B cell (primary cell): ENCODE measurements at regions not wholly inside any gene's neighbourhood (a gene's known extent, or its start where the extent isn't known, plus 50 kb on each side); places are given as distances from the start of the nearest gene placed in this dataset.

ENCODE experiments used
- ATAC-seq: fragments of 200-7000 bp; cut with Tn5 transposase; one replicate; pipeline ENCODE4 v1.10.0; 2021; ENCODE audit warnings: low read depth, mild to moderate bottlenecking, moderate number of reproducible peaks, moderate library complexity
- CTCF ChIA-PET: fragments of 350-600 bp; sonication (Branson Sonifier 250); formaldehyde crosslinking; loops from one replicate; lab custom pipeline; 2021; ENCODE audit warnings: antibody characterized with exemption, inconsistent platforms; lab: Charles Lee
- POLR2A ChIA-PET: fragments of 350-600 bp; sonication (Branson Sonifier 250); formaldehyde crosslinking; loops from one replicate; lab custom pipeline; 2021; ENCODE audit warnings: antibody characterized with exemption; lab: Charles Lee
- DNase-seq: peaks from one replicate; pipeline ENCODE4 v3.0.0; 2013
- H2AFZ ChIP-seq: 2 replicates; pipeline ENCODE4 v1.6.1; 2012; ENCODE audit warnings: mild to moderate bottlenecking, low read depth, low read length; ENCODE audit not compliant: insufficient read depth, poor library complexity, severe bottlenecking
- H3K27ac ChIP-seq, 2 donors: 1 replicate in 1 of 2; 2 replicates in 1 of 2; pipeline ENCODE4 v1.5.1; 2012 to 2013; ENCODE audit warnings: low read length in 2 of 2, mild to moderate bottlenecking in 2 of 2, moderate library complexity in 1 of 2
- H3K27me3 ChIP-seq, 4 experiments: fragments of 200-600 bp in 1 of 4; sonication (generic) in 1 of 4; replicated peaks in 1 of 4; 1 replicate in 2 of 4; 2 replicates in 2 of 4; pipeline versions ENCODE4 v1.6.1 to v1.7.0; 2013 to 2016; ENCODE audit warnings: low read length in 3 of 4, mild to moderate bottlenecking in 2 of 4, mixed read lengths in 1 of 4, moderate library complexity in 1 of 4; ENCODE audit not compliant: insufficient read depth in 4 of 4, control insufficient read depth in 3 of 4; ENCODE audit errors: control extremely low read depth in 1 of 4
- H3K36me3 ChIP-seq, 2 experiments: replicated peaks in 1 of 2; 1 replicate in 1 of 2; 2 replicates in 1 of 2; pipeline versions ENCODE4 v1.6.1 to v1.7.1; 2013; ENCODE audit warnings: low read length in 1 of 2; ENCODE audit not compliant: insufficient read depth in 2 of 2, control insufficient read depth in 1 of 2; ENCODE audit errors: control extremely low read depth in 1 of 2, extremely low read depth in 1 of 2
- H3K4me1 ChIP-seq, 2 donors: fragments of 200-600 bp in 1 of 2; sonication (generic) in 1 of 2; 1 replicate in 1 of 2; 2 replicates in 1 of 2; pipeline versions ENCODE4 v1.5.1 to v1.6.1; 2013 to 2017; ENCODE audit warnings: low read length in 2 of 2; ENCODE audit not compliant: control insufficient read depth in 2 of 2, insufficient read depth in 2 of 2
- H3K4me2 ChIP-seq: replicated peaks from 2 replicates; pipeline ENCODE3; 2012; ENCODE audit warnings: mild to moderate bottlenecking, low read depth, low read length; ENCODE audit not compliant: poor library complexity, severe bottlenecking
- H3K4me3 ChIP-seq, 5 experiments: fragments of 200-600 bp in 1 of 5; sonication (generic) in 1 of 5; 1 replicate in 3 of 5; 2 replicates in 2 of 5; pipeline versions ENCODE4 v1.5.1 to v1.7.0; 2011 to 2016; ENCODE audit warnings: low read length in 4 of 5, mild to moderate bottlenecking in 4 of 5, low read depth in 2 of 5, control low read depth in 1 of 5, moderate library complexity in 1 of 5; ENCODE audit not compliant: insufficient read depth in 1 of 5; ENCODE audit errors: control extremely low read depth in 1 of 5, extremely low read depth in 1 of 5
- H3K79me2 ChIP-seq: fragments of 200-600 bp; sonication (generic); one replicate; pipeline ENCODE4 v1.6.0; 2016; ENCODE audit warnings: low read length; ENCODE audit not compliant: control insufficient read depth, insufficient read depth
- H3K9ac ChIP-seq: fragments of 200-600 bp; sonication (generic); 2 replicates; pipeline ENCODE4 v1.6.1; 2017; ENCODE audit warnings: mild to moderate bottlenecking, low read length, moderate library complexity
- H3K9me3 ChIP-seq, 3 donors: one replicate each; pipeline versions ENCODE4 v1.6.1 to v1.7.1; 2013; ENCODE audit warnings: low read length in 2 of 3; ENCODE audit not compliant: control insufficient read depth in 2 of 3, insufficient read depth in 1 of 3; ENCODE audit errors: control extremely low read depth in 1 of 3
- H4K20me1 ChIP-seq: 2 replicates; pipeline ENCODE4 v1.6.0; 2012; ENCODE audit warnings: mild to moderate bottlenecking, low read length; ENCODE audit not compliant: insufficient read depth, control insufficient read depth, poor library complexity, severe bottlenecking
- H3K27ac Mint-ChIP-seq: one replicate; pipeline ENCODE4 v1.8.0; 2021; ENCODE audit warnings: mixed read lengths
- H3K27me3 Mint-ChIP-seq: one replicate; pipeline ENCODE4 v1.8.0; 2021; ENCODE audit warnings: mixed read lengths
- H3K4me1 Mint-ChIP-seq: one replicate; pipeline ENCODE4 v1.8.0; 2021; ENCODE audit warnings: mixed read lengths
- H3K4me3 Mint-ChIP-seq: one replicate; pipeline ENCODE4 v1.8.0; 2021; ENCODE audit warnings: mixed read lengths
- H3K9me3 Mint-ChIP-seq: one replicate; pipeline ENCODE4 v1.8.0; 2022; ENCODE audit warnings: mixed read lengths; ENCODE audit not compliant: insufficient read depth
- CTCF ChIP-seq: fragments of 200-600 bp; IDR thresholded peaks from one replicate; pipeline ENCODE4 v1.8.0; 2022; ENCODE audit warnings: antibody characterized with exemption, mild to moderate bottlenecking
- EZH2 ChIP-seq: IDR thresholded peaks from 2 replicates; pipeline ENCODE4 v1.6.1; 2012; ENCODE audit warnings: borderline replicate concordance, low read depth, mild to moderate bottlenecking, moderate library complexity, low read length; ENCODE audit not compliant: insufficient read depth, poor library complexity, severe bottlenecking
- WGBS: methylation state at CpG from one replicate; pipeline ENCODE4 v1.1.5; 2013; ENCODE audit warnings: missing lambda C conversion rate; ENCODE audit not compliant: insufficient coverage; 5-methylcytosine and 5-hydroxymethylcytosine counted together
- intact Hi-C: fragments of 100-400 bp; cut with micrococcal nuclease; formaldehyde crosslinking; loops from one replicate; pipeline ENCODE4 v1.10.0; 2022

- no peak overlapping the region for H3K4me3 ChIP-seq
- no peaks in the 10 kb centered on the region for H3K79me2 ChIP-seq
- DNase-seq (no peak), ATAC-seq (no peak)
- no peaks in the 10 kb centered on the region for H3K36me3 ChIP-seq
- no peaks in the 10 kb centered on the region for H3K27me3 ChIP-seq
- Mint-ChIP-seq H3K27ac (no peak overlapping the region), H3K9me3 (no peaks in the 10 kb centered on the region), H3K27me3 (peaks cover 5% of the 10 kb centered on the region), H3K4me3 (no peak overlapping the region), H3K4me1 (no peaks in the 10 kb centered on the region)
- no peak overlapping the region for H3K4me2 ChIP-seq
- H4K20me1 ChIP-seq = no peaks in the 10 kb centered on the region
- H3K9me3 ChIP-seq = no peaks in the 10 kb centered on the region
- POLR2A ChIA-PET = no interaction called here
- WGBS = 89% methylated on average over 2 of the region's 5 CpGs
- no peak overlapping the region for H3K27ac ChIP-seq
- H3K4me1 ChIP-seq = no peaks in the 10 kb centered on the region
- no peak overlapping the region for H2AFZ ChIP-seq
- intact Hi-C loops = no loop called here
- no peak overlapping the region for H3K9ac ChIP-seq
- CTCF ChIA-PET = no interaction called here
- TF ChIP-seq EZH2 (no peak), CTCF (no peak)
These were observed 267.9 kb upstream of the SP8 start for GRCh38 chr7:21054427-21055112.

GRCh38 chr7:21059069-21059468 lies 272.4 kb upstream of the SP8 start:
- WGBS = 100% methylated on average over 1 of the region's 2 CpGs
- H3K9ac ChIP-seq = no peak overlapping the region
- DNase-seq (no peak), ATAC-seq (no peak)
- no peak overlapping the region for H3K27ac ChIP-seq
- Mint-ChIP-seq H3K27me3 (peaks cover 9% of the 10 kb centered on the region), H3K27ac (no peak overlapping the region), H3K4me3 (no peak overlapping the region), H3K9me3 (peaks cover 6% of the 10 kb centered on the region), H3K4me1 (no peaks in the 10 kb centered on the region)
- no peaks in the 10 kb centered on the region for H3K9me3 ChIP-seq
- H3K4me1 ChIP-seq = no peaks in the 10 kb centered on the region
- intact Hi-C loops = no loop called here
- no peak overlapping the region for H3K4me2 ChIP-seq
- no peaks in the 10 kb centered on the region for H3K36me3 ChIP-seq
- no peak overlapping the region for H3K4me3 ChIP-seq
- no peaks in the 10 kb centered on the region for H4K20me1 ChIP-seq
- H3K79me2 ChIP-seq = no peaks in the 10 kb centered on the region
- TF ChIP-seq EZH2 (no peak), CTCF (no peak)
- POLR2A ChIA-PET = no interaction called here
- CTCF ChIA-PET = no interaction called here
- no peak overlapping the region for H2AFZ ChIP-seq
- no peaks in the 10 kb centered on the region for H3K27me3 ChIP-seq
